Body of pancreas (tissue), 4 donors: ENCODE measurements at regions not wholly inside any gene's neighbourhood (a gene's known extent, or its start where the extent isn't known, plus 50 kb on each side); places are given as distances from the start of the nearest gene placed in this dataset.

Experiments used
- POLR2A ChIP-seq, 3 donors: fragments of 450-650 bp; IDR thresholded peaks; one replicate each; pipeline ENCODE4 v1.6.1; 2016; ENCODE audit warnings: antibody characterized with exemption in 3 of 3, mild to moderate bottlenecking in 2 of 3
- TF ChIP-seq, protein P1 (sequence below), 7 experiments: fragments of 450-650 bp in 4 of 7; fragments of 200-600 bp in 3 of 7; sonication (generic) in 3 of 7; IDR thresholded peaks; one replicate each; pipeline ENCODE4 v1.5.1; 2016 to 2019; ENCODE audit warnings: antibody characterized with exemption in 7 of 7

DNA sequence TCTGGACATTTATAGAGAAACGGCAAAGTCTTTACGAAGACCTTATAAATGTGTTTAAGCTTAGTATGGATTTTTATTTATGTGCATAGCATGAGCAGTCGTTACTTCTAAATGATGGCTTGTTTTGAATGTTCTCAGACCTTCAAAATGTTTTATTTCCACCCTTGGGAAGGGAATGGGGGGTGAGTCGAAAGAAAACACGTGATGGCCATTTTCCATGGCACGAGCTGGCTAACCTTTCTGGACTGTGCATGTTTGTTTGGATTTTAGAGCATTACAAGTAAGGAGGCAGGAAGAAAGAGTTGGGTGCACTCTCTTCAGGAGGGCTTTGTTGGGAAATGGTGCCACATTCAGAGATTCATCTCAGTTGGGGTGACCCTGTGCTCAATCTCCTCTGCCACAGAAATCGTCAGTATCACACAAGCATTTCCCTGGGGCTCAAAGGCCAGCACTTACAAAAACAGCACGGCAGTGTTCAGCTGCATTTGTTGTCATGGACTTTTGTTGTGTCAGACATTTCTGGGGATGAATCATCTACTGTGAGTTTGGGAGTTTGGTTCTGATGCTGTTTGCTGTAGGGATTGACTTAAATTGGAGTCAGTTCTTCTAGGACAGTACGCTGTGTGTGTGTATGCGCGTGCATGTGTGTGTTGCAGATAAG is 52.3 kb upstream of the ADAMTS9 start:
- TF ChIP-seq, protein P1, sequence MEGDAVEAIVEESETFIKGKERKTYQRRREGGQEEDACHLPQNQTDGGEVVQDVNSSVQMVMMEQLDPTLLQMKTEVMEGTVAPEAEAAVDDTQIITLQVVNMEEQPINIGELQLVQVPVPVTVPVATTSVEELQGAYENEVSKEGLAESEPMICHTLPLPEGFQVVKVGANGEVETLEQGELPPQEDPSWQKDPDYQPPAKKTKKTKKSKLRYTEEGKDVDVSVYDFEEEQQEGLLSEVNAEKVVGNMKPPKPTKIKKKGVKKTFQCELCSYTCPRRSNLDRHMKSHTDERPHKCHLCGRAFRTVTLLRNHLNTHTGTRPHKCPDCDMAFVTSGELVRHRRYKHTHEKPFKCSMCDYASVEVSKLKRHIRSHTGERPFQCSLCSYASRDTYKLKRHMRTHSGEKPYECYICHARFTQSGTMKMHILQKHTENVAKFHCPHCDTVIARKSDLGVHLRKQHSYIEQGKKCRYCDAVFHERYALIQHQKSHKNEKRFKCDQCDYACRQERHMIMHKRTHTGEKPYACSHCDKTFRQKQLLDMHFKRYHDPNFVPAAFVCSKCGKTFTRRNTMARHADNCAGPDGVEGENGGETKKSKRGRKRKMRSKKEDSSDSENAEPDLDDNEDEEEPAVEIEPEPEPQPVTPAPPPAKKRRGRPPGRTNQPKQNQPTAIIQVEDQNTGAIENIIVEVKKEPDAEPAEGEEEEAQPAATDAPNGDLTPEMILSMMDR (IDR thresholded peaks at IDR 0.05): no peak
- TF ChIP-seq POLR2A (IDR thresholded peaks at IDR 0.05): no peak
